ENCODE measurements at regions not wholly inside any gene's neighbourhood (a gene's known extent, or its start where the extent isn't known, plus 50 kb on each side); places are given as distances from the start of the nearest gene placed in this dataset.

DNA sequence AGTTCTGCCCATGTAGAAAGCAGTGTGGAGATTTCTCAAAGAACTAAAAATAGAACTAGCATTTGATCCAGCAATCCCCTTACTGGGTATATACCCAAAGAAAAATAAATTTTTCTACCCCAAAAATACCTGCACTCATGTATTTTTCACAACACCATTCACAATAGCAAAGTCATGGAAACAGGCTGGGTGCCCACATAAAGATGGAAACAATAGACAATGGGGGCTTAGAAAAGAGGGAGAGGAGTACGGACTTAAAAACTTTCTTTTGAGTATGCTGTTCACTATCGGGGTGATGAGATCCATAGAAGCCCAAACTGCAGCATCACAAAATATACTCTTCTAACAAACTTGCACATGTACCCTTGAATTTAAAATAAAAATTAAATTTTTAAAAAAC, 345.1 kb upstream of the CCDC54 start:
- Histone ChIP-seq H3K9me2 (ENCODE audit: insufficient read depth) (no peaks in the 10 kb centered on the region), H4K20me1 (replicated peaks; ENCODE audit: insufficient read depth) (no peaks in the 10 kb centered on the region), H3K79me2 (replicated peaks; ENCODE audit: insufficient read depth) (no peaks in the 10 kb centered on the region), H3K27ac (ENCODE audit: low read depth) (no peak overlapping the region), H3K36me3 (ENCODE audit: insufficient read depth) (no peaks in the 10 kb centered on the region), H3K4me3 (no peak overlapping the region), H3K4me1 (ENCODE audit: insufficient read depth) (no peaks in the 10 kb centered on the region), H3K4me2 (no peak overlapping the region), H3K27me3 (ENCODE audit: insufficient read depth) (no peaks in the 10 kb centered on the region), H2AFZ (peak overlapping the region; percentile 20; the same call in 1 of the 2 replicates), H3F3A (replicated peaks; ENCODE audit: low read depth) (no peaks in the 10 kb centered on the region)
- no peaks in the 10 kb centered on the region for H3K27me3 Mint-ChIP-seq (ENCODE audit: insufficient read depth, low read depth, poor library complexity)
- DNase-seq (ENCODE audit: low spot score) (no peak), ATAC-seq (no peak)
- H3K27ac Mint-ChIP-seq: no peak overlapping the region
- TF ChIP-seq ZNF331 (CRISPR knock-in tag; IDR thresholded peaks at IDR 0.05; ENCODE audit: low read depth) (no peak), CREB1 (CRISPR knock-in tag; IDR thresholded peaks at IDR 0.05; ENCODE audit: low read depth) (no peak), ZNF114 (CRISPR knock-in tag; IDR thresholded peaks at IDR 0.05) (no peak), STAT1 (IDR thresholded peaks at IDR 0.05; ENCODE audit: unreplicated experiment) (no peak), EZH2 (IDR thresholded peaks at IDR 0.05; ENCODE audit: low read depth, unreplicated experiment) (no peak), EZH2phosphoT487 (IDR thresholded peaks at IDR 0.05; ENCODE audit: unreplicated experiment) (no peak), JUNB (IDR thresholded peaks at IDR 0.05; ENCODE audit: unreplicated experiment) (no peak), POLR2AphosphoS5 (IDR thresholded peaks at IDR 0.05; ENCODE audit: low read depth) (no peak), NANOG (IDR thresholded peaks at IDR 0.05; ENCODE audit: borderline replicate concordance) (no peak)
- TF ChIP-seq, protein P1, sequence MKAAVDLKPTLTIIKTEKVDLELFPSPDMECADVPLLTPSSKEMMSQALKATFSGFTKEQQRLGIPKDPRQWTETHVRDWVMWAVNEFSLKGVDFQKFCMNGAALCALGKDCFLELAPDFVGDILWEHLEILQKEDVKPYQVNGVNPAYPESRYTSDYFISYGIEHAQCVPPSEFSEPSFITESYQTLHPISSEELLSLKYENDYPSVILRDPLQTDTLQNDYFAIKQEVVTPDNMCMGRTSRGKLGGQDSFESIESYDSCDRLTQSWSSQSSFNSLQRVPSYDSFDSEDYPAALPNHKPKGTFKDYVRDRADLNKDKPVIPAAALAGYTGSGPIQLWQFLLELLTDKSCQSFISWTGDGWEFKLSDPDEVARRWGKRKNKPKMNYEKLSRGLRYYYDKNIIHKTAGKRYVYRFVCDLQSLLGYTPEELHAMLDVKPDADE (IDR thresholded peaks at IDR 0.05): no peak
- TF ChIP-seq, protein P2, sequence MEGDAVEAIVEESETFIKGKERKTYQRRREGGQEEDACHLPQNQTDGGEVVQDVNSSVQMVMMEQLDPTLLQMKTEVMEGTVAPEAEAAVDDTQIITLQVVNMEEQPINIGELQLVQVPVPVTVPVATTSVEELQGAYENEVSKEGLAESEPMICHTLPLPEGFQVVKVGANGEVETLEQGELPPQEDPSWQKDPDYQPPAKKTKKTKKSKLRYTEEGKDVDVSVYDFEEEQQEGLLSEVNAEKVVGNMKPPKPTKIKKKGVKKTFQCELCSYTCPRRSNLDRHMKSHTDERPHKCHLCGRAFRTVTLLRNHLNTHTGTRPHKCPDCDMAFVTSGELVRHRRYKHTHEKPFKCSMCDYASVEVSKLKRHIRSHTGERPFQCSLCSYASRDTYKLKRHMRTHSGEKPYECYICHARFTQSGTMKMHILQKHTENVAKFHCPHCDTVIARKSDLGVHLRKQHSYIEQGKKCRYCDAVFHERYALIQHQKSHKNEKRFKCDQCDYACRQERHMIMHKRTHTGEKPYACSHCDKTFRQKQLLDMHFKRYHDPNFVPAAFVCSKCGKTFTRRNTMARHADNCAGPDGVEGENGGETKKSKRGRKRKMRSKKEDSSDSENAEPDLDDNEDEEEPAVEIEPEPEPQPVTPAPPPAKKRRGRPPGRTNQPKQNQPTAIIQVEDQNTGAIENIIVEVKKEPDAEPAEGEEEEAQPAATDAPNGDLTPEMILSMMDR (conservative IDR thresholded peaks at IDR 0.05; ENCODE audit: low read depth in 2 of 2): no peak
- TF ChIP-seq, protein P3, sequence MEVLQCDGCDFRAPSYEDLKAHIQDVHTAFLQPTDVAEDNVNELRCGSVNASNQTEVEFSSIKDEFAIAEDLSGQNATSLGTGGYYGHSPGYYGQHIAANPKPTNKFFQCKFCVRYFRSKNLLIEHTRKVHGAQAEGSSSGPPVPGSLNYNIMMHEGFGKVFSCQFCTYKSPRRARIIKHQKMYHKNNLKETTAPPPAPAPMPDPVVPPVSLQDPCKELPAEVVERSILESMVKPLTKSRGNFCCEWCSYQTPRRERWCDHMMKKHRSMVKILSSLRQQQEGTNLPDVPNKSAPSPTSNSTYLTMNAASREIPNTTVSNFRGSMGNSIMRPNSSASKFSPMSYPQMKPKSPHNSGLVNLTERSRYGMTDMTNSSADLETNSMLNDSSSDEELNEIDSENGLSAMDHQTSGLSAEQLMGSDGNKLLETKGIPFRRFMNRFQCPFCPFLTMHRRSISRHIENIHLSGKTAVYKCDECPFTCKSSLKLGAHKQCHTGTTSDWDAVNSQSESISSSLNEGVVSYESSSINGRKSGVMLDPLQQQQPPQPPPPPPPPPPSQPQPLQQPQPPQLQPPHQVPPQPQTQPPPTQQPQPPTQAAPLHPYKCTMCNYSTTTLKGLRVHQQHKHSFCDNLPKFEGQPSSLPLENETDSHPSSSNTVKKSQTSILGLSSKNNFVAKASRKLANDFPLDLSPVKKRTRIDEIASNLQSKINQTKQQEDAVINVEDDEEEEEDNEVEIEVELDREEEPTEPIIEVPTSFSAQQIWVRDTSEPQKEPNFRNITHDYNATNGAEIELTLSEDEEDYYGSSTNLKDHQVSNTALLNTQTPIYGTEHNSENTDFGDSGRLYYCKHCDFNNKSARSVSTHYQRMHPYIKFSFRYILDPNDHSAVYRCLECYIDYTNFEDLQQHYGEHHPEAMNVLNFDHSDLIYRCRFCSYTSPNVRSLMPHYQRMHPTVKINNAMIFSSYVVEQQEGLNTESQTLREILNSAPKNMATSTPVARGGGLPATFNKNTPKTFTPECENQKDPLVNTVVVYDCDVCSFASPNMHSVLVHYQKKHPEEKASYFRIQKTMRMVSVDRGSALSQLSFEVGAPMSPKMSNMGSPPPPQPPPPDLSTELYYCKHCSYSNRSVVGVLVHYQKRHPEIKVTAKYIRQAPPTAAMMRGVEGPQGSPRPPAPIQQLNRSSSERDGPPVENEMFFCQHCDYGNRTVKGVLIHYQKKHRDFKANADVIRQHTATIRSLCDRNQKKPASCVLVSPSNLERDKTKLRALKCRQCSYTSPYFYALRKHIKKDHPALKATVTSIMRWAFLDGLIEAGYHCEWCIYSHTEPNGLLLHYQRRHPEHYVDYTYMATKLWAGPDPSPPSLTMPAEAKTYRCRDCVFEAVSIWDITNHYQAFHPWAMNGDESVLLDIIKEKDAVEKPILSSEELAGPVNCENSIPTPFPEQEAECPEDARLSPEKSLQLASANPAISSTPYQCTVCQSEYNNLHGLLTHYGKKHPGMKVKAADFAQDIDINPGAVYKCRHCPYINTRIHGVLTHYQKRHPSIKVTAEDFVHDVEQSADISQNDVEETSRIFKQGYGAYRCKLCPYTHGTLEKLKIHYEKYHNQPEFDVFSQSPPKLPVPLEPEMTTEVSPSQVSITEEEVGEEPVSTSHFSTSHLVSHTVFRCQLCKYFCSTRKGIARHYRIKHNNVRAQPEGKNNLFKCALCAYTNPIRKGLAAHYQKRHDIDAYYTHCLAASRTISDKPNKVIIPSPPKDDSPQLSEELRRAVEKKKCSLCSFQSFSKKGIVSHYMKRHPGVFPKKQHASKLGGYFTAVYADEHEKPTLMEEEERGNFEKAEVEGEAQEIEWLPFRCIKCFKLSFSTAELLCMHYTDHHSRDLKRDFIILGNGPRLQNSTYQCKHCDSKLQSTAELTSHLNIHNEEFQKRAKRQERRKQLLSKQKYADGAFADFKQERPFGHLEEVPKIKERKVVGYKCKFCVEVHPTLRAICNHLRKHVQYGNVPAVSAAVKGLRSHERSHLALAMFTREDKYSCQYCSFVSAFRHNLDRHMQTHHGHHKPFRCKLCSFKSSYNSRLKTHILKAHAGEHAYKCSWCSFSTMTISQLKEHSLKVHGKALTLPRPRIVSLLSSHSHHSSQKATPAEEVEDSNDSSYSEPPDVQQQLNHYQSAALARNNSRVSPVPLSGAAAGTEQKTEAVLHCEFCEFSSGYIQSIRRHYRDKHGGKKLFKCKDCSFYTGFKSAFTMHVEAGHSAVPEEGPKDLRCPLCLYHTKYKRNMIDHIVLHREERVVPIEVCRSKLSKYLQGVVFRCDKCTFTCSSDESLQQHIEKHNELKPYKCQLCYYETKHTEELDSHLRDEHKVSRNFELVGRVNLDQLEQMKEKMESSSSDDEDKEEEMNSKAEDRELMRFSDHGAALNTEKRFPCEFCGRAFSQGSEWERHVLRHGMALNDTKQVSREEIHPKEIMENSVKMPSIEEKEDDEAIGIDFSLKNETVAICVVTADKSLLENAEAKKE (CRISPR knock-in tag; IDR thresholded peaks at IDR 0.05): no peak
- TF ChIP-seq, protein P4, sequence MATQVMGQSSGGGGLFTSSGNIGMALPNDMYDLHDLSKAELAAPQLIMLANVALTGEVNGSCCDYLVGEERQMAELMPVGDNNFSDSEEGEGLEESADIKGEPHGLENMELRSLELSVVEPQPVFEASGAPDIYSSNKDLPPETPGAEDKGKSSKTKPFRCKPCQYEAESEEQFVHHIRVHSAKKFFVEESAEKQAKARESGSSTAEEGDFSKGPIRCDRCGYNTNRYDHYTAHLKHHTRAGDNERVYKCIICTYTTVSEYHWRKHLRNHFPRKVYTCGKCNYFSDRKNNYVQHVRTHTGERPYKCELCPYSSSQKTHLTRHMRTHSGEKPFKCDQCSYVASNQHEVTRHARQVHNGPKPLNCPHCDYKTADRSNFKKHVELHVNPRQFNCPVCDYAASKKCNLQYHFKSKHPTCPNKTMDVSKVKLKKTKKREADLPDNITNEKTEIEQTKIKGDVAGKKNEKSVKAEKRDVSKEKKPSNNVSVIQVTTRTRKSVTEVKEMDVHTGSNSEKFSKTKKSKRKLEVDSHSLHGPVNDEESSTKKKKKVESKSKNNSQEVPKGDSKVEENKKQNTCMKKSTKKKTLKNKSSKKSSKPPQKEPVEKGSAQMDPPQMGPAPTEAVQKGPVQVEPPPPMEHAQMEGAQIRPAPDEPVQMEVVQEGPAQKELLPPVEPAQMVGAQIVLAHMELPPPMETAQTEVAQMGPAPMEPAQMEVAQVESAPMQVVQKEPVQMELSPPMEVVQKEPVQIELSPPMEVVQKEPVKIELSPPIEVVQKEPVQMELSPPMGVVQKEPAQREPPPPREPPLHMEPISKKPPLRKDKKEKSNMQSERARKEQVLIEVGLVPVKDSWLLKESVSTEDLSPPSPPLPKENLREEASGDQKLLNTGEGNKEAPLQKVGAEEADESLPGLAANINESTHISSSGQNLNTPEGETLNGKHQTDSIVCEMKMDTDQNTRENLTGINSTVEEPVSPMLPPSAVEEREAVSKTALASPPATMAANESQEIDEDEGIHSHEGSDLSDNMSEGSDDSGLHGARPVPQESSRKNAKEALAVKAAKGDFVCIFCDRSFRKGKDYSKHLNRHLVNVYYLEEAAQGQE (IDR thresholded peaks at IDR 0.05; ENCODE audit: unreplicated experiment): no peak
- peaks cover 27% of the 10 kb centered on the region; the same call in 2 of the 3 replicates for H3K36me3 Mint-ChIP-seq (ENCODE audit: low read depth)
- H3K9me3 Mint-ChIP-seq: peaks cover 26% of the 10 kb centered on the region
- no peaks in the 10 kb centered on the region for H3K4me1 Mint-ChIP-seq
- no peak overlapping the region for H3K4me3 Mint-ChIP-seq

All from GM23338 (cell line).